Activated T-helper 1 cell treated with anti-CD3 and anti-CD28 coated beads, Interleukin-12 subunit alpha, Interleukin-12 subunit beta, Interleukin-2, Interleukin-4 antibody, amounts not matched to agents 30 ng/mL and 10 ng/mL and 1 ng/mL, durations not matched to agents 14 hours and 24 hours and 36 hours (primary cell): ENCODE measurements at regions not wholly inside any gene's neighbourhood (a gene's known extent, or its start where the extent isn't known, plus 50 kb on each side); places are given as distances from the start of the nearest gene placed in this dataset.

Experiments
- DNase-seq: peaks from one replicate; pipeline ENCODE4 v3.0.0; 2021; ENCODE audit warnings: low spot score
- H3K27ac Mint-ChIP-seq: one replicate; pipeline ENCODE4 v1.8.0; 2021; ENCODE audit warnings: mild to moderate bottlenecking, mixed read lengths
- H3K27me3 Mint-ChIP-seq: one replicate; pipeline ENCODE4 v1.8.0; 2022; ENCODE audit warnings: mild to moderate bottlenecking, moderate library complexity, mixed read lengths; ENCODE audit not compliant: insufficient read depth
- H3K36me3 Mint-ChIP-seq: one replicate; pipeline ENCODE4 v1.8.0; 2021; ENCODE audit warnings: low read depth, mixed read lengths
- H3K4me1 Mint-ChIP-seq: one replicate; pipeline ENCODE4 v1.8.0; 2021; ENCODE audit warnings: low read depth, mixed read lengths
- H3K4me3 Mint-ChIP-seq: one replicate; pipeline ENCODE4 v1.8.0; 2021; ENCODE audit warnings: mild to moderate bottlenecking, moderate library complexity, mixed read lengths
- H3K9me3 Mint-ChIP-seq: one replicate; pipeline ENCODE4 v1.8.0; 2021; ENCODE audit warnings: mixed read lengths
- intact Hi-C: fragments of 100-400 bp; cut with micrococcal nuclease; formaldehyde crosslinking; loops from one replicate; pipeline ENCODE4 v1.15.1; 2024

DNA sequence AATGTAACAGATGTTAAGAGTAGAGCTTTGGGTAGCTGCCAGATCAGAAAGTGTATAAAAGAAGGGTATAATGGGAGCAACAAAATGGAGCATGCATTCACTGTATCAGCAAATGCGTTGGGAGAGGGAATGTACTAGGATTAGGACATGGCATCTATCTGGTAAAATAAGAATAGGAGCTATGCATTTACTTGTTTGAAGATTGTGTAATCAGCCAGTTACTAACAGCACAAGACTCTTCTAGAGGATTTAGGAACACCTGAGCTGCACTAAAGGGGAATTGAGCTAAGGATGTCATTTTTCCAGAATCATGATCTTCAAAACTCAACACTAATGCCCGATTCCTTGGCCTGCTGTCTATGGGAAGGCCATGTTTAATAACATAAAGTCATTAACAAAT lies 394.2 kb upstream of the TNP1 start:
- DNase-seq = no peak
- intact Hi-C loops = no loop called here
- Mint-ChIP-seq H3K9me3 (no peaks in the 10 kb centered on the region), H3K4me3 (no peak overlapping the region), H3K4me1 (no peaks in the 10 kb centered on the region), H3K36me3 (no peaks in the 10 kb centered on the region), H3K27me3 (peaks cover 7% of the 10 kb centered on the region), H3K27ac (no peak overlapping the region)

GRCh38 chr2:217252181-217252580 lies 392.3 kb upstream of the TNP1 start:
- Mint-ChIP-seq H3K27ac (no peak overlapping the region), H3K36me3 (no peaks in the 10 kb centered on the region), H3K4me1 (no peaks in the 10 kb centered on the region), H3K27me3 (peaks cover 12% of the 10 kb centered on the region), H3K9me3 (no peaks in the 10 kb centered on the region), H3K4me3 (no peak overlapping the region)
- DNase-seq = no peak
- intact Hi-C loops = no loop called here

DNA sequence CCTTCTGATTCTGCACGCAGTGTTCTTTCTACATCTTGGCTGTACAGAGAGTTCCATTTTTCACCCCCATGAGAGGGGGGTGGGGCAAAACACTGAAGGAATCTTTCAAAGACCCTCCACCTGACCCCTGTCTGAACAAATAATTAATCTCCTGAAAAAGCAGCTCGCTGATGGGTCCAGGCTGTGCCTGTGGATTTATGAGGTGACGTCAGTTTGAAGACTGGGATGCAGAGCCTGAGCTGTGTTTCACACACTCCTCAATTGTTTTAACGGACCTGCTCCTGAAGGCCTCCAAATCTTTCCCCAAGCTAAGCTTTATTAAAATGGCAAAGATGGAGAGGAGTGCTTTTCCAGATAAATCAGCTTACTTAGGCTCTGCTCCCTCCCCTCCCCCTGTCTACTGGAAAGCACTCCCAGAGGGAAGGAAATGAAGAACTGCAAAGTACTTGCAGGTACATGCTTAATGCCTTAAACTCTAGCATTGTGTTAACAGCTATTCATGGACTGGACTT lies 390.2 kb upstream of the TNP1 start:
- intact Hi-C loops = no loop called here
- no peak overlapping the region for H3K27ac Mint-ChIP-seq
- H3K4me1 Mint-ChIP-seq = peaks cover 5% of the 10 kb centered on the region
- H3K9me3 Mint-ChIP-seq = no peaks in the 10 kb centered on the region
- H3K4me3 Mint-ChIP-seq = no peak overlapping the region
- no peak for DNase-seq
- peaks cover 12% of the 10 kb centered on the region for H3K27me3 Mint-ChIP-seq
- H3K36me3 Mint-ChIP-seq = no peaks in the 10 kb centered on the region

GRCh38 chr2:217249121-217250012 lies 389.5 kb upstream of the TNP1 start:
- no peak for DNase-seq
- no peak overlapping the region for H3K27ac Mint-ChIP-seq
- peaks cover 12% of the 10 kb centered on the region for H3K27me3 Mint-ChIP-seq
- H3K4me3 Mint-ChIP-seq = no peak overlapping the region
- peaks cover 5% of the 10 kb centered on the region for H3K4me1 Mint-ChIP-seq
- intact Hi-C loops = no loop called here
- no peaks in the 10 kb centered on the region for H3K36me3 Mint-ChIP-seq
- no peaks in the 10 kb centered on the region for H3K9me3 Mint-ChIP-seq

- H3K9me3 Mint-ChIP-seq = no peaks in the 10 kb centered on the region
- H3K27ac Mint-ChIP-seq = no peak overlapping the region
- no peak overlapping the region for H3K4me3 Mint-ChIP-seq
- H3K27me3 Mint-ChIP-seq = peaks cover 13% of the 10 kb centered on the region
- H3K4me1 Mint-ChIP-seq = peaks cover 5% of the 10 kb centered on the region
- intact Hi-C loops = no loop called here
- H3K36me3 Mint-ChIP-seq = no peaks in the 10 kb centered on the region
- DNase-seq = no peak
Observed at GRCh38 chr2:217248312-217248935, 388.6 kb upstream of the TNP1 start.

DNA sequence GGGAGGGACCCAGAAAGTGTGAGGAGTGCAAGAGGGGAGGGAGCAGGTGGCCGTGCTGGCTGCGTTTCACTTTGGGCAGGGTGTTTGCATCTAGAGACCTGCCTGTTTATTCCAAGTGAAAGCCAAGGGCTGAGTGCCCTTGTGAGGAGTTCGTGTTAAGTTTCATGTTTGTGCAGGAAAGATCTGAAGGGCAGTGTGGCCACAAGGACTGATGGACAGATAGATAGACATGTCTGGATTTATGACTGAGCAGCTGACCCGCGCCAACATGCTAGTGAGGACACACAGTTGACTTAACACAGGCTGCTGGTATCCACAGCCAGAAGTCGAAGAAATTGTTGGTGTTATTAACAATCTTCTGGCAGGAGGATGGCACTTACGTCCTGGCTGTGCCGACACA lies 387.6 kb upstream of the TNP1 start:
- no peaks in the 10 kb centered on the region for H3K36me3 Mint-ChIP-seq

GRCh38 chr2:217246108-217246507 lies 386.2 kb upstream of the TNP1 start:
- peaks cover 5% of the 10 kb centered on the region for H3K4me1 Mint-ChIP-seq
- intact Hi-C loops = no loop called here
- H3K27ac Mint-ChIP-seq = no peak overlapping the region
- H3K27me3 Mint-ChIP-seq = peaks cover 10% of the 10 kb centered on the region
- H3K9me3 Mint-ChIP-seq = no peaks in the 10 kb centered on the region
- H3K36me3 Mint-ChIP-seq = no peaks in the 10 kb centered on the region
- no peak for DNase-seq
- no peak overlapping the region for H3K4me3 Mint-ChIP-seq

More for the DNA sequence above, 387.6 kb upstream of the TNP1 start:
- no peak for DNase-seq
- Mint-ChIP-seq H3K4me1 (peaks cover 5% of the 10 kb centered on the region), H3K27ac (no peak overlapping the region), H3K9me3 (no peaks in the 10 kb centered on the region), H3K4me3 (no peak overlapping the region), H3K27me3 (peaks cover 10% of the 10 kb centered on the region)
- intact Hi-C loops = no loop called here

DNA sequence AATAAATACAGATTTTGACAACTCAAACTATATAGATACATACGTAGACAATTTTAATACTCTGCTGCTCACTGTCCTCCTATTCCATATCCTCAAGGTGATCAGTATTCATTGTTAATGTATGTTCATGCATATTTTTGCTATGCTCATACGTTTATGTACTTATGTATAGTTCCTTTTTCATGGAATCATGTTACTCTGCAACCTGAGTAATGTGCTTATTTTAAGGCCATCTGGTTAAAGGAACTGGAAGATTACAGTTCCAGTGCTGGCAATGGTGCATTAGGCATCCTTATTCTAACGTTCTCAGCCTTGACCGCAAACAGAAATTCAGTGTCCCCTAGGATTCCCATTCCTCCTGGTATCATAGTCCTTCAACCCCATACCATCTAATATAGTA lies 385.0 kb upstream of the TNP1 start:
- Mint-ChIP-seq H3K36me3 (no peaks in the 10 kb centered on the region), H3K4me3 (no peak overlapping the region), H3K4me1 (peaks cover 5% of the 10 kb centered on the region), H3K27me3 (peaks cover 10% of the 10 kb centered on the region), H3K9me3 (no peaks in the 10 kb centered on the region), H3K27ac (no peak overlapping the region)
- intact Hi-C loops = no loop called here
- no peak for DNase-seq

- Mint-ChIP-seq H3K36me3 (no peaks in the 10 kb centered on the region), H3K4me1 (peaks cover 5% of the 10 kb centered on the region), H3K4me3 (no peak overlapping the region), H3K27me3 (peaks cover 13% of the 10 kb centered on the region), H3K27ac (no peak overlapping the region), H3K9me3 (no peaks in the 10 kb centered on the region)
- intact Hi-C loops = no loop called here
- DNase-seq = no peak
Observed at GRCh38 chr2:217242947-217243346, 383.1 kb upstream of the TNP1 start.

- H3K4me1 Mint-ChIP-seq = peaks cover 6% of the 10 kb centered on the region
- DNase-seq = no peak
- peaks cover 4% of the 10 kb centered on the region for H3K36me3 Mint-ChIP-seq
- intact Hi-C loops = no loop called here
- peaks cover 6% of the 10 kb centered on the region for H3K9me3 Mint-ChIP-seq
- H3K27ac Mint-ChIP-seq = no peak overlapping the region
- H3K4me3 Mint-ChIP-seq = no peak overlapping the region
- H3K27me3 Mint-ChIP-seq = peaks cover 10% of the 10 kb centered on the region
Observed at GRCh38 chr2:217231724-217232123, 371.9 kb upstream of the TNP1 start.

DNA sequence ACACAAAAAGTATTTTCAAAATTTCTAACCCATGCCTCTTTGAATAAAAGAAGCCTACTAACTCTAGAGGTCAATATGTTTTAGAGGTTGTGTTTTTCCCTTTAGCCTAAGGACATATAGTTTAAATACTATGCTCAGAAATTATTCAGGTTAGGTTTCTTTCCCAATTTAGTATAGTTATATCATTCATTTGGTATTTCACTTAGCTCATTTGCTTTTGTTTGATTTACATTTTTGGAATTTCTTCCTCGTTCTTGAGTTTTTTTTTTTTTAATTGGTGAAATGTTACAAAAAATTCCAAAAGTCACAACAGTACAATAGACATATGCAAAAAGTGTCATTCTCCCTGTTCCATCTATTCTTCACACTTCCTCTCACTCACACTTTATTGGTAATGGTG lies 371.3 kb upstream of the TNP1 start:
- Mint-ChIP-seq H3K27me3 (peaks cover 13% of the 10 kb centered on the region), H3K4me3 (no peak overlapping the region), H3K4me1 (peaks cover 6% of the 10 kb centered on the region), H3K36me3 (peaks cover 2% of the 10 kb centered on the region), H3K9me3 (peaks cover 1% of the 10 kb centered on the region), H3K27ac (no peak overlapping the region)
- DNase-seq = no peak
- intact Hi-C loops = no loop called here

GRCh38 chr2:217228732-217229131 lies 368.9 kb upstream of the TNP1 start:
- Mint-ChIP-seq H3K27ac (no peak overlapping the region), H3K9me3 (peaks cover 7% of the 10 kb centered on the region), H3K4me1 (peaks cover 28% of the 10 kb centered on the region), H3K36me3 (peaks cover 8% of the 10 kb centered on the region), H3K27me3 (peaks cover 6% of the 10 kb centered on the region), H3K4me3 (no peak overlapping the region)
- DNase-seq = no peak
- intact Hi-C loops = loop anchor here (10.0 kb wide), 1 partner anchor 1666 kb away; no protein-coding TSS in a partner anchor

- intact Hi-C loops = loop anchor here (10.0 kb wide), 1 partner anchor 1667 kb away; no protein-coding TSS in a partner anchor
- Mint-ChIP-seq H3K9me3 (peaks cover 10% of the 10 kb centered on the region), H3K27me3 (peaks cover 6% of the 10 kb centered on the region), H3K27ac (no peak overlapping the region), H3K4me3 (no peak overlapping the region), H3K36me3 (peaks cover 10% of the 10 kb centered on the region), H3K4me1 (peaks cover 37% of the 10 kb centered on the region)
- no peak for DNase-seq
Observed at GRCh38 chr2:217227794-217228193, 367.9 kb upstream of the TNP1 start.
